HL-60 (cell line): ENCODE measurements at regions not wholly inside any gene's neighbourhood (a gene's known extent, or its start where the extent isn't known, plus 50 kb on each side); places are given as distances from the start of the nearest gene placed in this dataset.

Experiments used
- DNase-seq, 2 experiments: peaks; one replicate each; pipeline ENCODE4 v3.0.0-alpha.2; 2010 to 2020; ENCODE audit warnings: low read depth in 1 of 2, low spot score in 1 of 2
- H3K27ac ChIP-seq: fragments of 250-450 bp; sonication (Bioruptor Pico); replicated peaks from 2 replicates; pipeline ENCODE4 v1.5.1; 2020; ENCODE audit warnings: mild to moderate bottlenecking, moderate library complexity
- H3K27me3 ChIP-seq: fragments of 250-450 bp; sonication (Bioruptor Pico); 2 replicates; pipeline ENCODE4 v1.5.1; 2021; ENCODE audit warnings: mild to moderate bottlenecking, moderate library complexity; ENCODE audit not compliant: insufficient read depth, poor library complexity, severe bottlenecking
- H3K4me3 ChIP-seq: replicated peaks from 2 replicates; pipeline ENCODE4 v1.5.1; 2011; ENCODE audit warnings: mild to moderate bottlenecking, control low read depth, low read length; ENCODE audit not compliant: insufficient read depth
- GABPA ChIP-seq: IDR thresholded peaks from 2 replicates; pipeline ENCODE4 v1.6.1; 2012; ENCODE audit warnings: low read depth
- POLR2AphosphoS5 ChIP-seq: IDR thresholded peaks from 2 replicates; pipeline ENCODE4 v1.6.1; 2012; ENCODE audit warnings: low read depth
- SPI1 ChIP-seq: IDR thresholded peaks from 2 replicates; pipeline ENCODE4 v1.6.1; 2012; ENCODE audit warnings: low read depth, mild to moderate bottlenecking, borderline replicate concordance
- TF ChIP-seq, protein P1 (sequence below): IDR thresholded peaks from 2 replicates; pipeline ENCODE4 v1.6.1; 2012; ENCODE audit warnings: low read depth; ENCODE audit not compliant: insufficient replicate concordance
- TF ChIP-seq, protein P2 (sequence below): IDR thresholded peaks from one replicate; pipeline ENCODE4 v1.5.1; 2011; ENCODE audit warnings: low read length, control low read depth, inconsistent platforms; ENCODE audit not compliant: insufficient read depth

- DNase-seq = no peak
- no peak overlapping the region for H3K4me3 ChIP-seq
- TF ChIP-seq, protein P1, sequence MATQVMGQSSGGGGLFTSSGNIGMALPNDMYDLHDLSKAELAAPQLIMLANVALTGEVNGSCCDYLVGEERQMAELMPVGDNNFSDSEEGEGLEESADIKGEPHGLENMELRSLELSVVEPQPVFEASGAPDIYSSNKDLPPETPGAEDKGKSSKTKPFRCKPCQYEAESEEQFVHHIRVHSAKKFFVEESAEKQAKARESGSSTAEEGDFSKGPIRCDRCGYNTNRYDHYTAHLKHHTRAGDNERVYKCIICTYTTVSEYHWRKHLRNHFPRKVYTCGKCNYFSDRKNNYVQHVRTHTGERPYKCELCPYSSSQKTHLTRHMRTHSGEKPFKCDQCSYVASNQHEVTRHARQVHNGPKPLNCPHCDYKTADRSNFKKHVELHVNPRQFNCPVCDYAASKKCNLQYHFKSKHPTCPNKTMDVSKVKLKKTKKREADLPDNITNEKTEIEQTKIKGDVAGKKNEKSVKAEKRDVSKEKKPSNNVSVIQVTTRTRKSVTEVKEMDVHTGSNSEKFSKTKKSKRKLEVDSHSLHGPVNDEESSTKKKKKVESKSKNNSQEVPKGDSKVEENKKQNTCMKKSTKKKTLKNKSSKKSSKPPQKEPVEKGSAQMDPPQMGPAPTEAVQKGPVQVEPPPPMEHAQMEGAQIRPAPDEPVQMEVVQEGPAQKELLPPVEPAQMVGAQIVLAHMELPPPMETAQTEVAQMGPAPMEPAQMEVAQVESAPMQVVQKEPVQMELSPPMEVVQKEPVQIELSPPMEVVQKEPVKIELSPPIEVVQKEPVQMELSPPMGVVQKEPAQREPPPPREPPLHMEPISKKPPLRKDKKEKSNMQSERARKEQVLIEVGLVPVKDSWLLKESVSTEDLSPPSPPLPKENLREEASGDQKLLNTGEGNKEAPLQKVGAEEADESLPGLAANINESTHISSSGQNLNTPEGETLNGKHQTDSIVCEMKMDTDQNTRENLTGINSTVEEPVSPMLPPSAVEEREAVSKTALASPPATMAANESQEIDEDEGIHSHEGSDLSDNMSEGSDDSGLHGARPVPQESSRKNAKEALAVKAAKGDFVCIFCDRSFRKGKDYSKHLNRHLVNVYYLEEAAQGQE = no peak
- TF ChIP-seq POLR2AphosphoS5 (no peak), GABPA (no peak), SPI1 (no peak)
- TF ChIP-seq, protein P2, sequence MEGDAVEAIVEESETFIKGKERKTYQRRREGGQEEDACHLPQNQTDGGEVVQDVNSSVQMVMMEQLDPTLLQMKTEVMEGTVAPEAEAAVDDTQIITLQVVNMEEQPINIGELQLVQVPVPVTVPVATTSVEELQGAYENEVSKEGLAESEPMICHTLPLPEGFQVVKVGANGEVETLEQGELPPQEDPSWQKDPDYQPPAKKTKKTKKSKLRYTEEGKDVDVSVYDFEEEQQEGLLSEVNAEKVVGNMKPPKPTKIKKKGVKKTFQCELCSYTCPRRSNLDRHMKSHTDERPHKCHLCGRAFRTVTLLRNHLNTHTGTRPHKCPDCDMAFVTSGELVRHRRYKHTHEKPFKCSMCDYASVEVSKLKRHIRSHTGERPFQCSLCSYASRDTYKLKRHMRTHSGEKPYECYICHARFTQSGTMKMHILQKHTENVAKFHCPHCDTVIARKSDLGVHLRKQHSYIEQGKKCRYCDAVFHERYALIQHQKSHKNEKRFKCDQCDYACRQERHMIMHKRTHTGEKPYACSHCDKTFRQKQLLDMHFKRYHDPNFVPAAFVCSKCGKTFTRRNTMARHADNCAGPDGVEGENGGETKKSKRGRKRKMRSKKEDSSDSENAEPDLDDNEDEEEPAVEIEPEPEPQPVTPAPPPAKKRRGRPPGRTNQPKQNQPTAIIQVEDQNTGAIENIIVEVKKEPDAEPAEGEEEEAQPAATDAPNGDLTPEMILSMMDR = no peak
- no peaks in the 10 kb centered on the region for H3K27me3 ChIP-seq
- no peak overlapping the region for H3K27ac ChIP-seq
These were observed 480.7 kb upstream of the TCF4 start for GRCh38 chr18:56068701-56069100.

- no peak for DNase-seq
- Histone ChIP-seq H3K27me3 (no peaks in the 10 kb centered on the region), H3K4me3 (no peak overlapping the region), H3K27ac (no peak overlapping the region)
- no peak for TF ChIP-seq SPI1
These were observed 480.1 kb upstream of the TCF4 start for GRCh38 chr18:56067969-56068671.

- Histone ChIP-seq H3K4me3 (no peak overlapping the region), H3K27me3 (no peaks in the 10 kb centered on the region), H3K27ac (no peak overlapping the region)
- DNase-seq = no peak
- no peak for TF ChIP-seq GABPA
- TF ChIP-seq POLR2AphosphoS5 = no peak
- TF ChIP-seq, protein P2 = no peak
- TF ChIP-seq, protein P1 = no peak
- no peak for TF ChIP-seq SPI1
These were observed 479.4 kb upstream of the TCF4 start for GRCh38 chr18:56067214-56067894.

DNA sequence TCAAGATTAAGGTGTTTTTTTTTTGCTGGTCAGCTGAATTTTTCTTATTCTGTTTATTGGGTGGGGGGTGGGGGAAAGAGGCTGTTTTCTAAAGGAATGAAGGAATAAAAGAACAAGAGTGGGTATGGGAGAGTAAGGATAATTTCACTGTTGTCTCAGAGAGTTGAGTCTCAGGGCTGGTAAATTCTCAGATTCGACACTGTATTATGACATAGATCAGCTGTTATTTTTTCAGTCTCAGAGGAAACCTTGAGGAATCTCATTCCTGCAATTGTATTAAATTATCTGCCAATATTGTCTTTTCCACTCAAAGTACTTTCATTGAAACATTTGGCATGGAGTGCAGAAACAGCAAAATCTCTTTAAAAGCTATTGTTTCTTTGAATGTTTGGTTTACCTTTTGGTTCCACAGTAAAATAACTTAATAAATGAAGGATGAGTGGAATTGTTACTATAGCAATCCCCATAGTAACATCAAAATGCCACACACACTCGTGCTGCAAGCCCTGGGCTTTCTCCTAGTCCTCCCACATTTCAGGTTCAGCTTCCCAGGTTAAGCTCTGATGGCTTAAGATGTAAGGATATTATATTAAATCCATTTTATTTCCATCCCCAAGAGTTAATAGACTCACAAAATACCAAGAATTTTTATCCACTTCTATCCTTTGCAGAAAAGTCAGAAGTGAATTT is 478.7 kb upstream of the TCF4 start:
- no peak for DNase-seq
- Histone ChIP-seq H3K4me3 (no peak overlapping the region), H3K27ac (no peak overlapping the region), H3K27me3 (no peaks in the 10 kb centered on the region)
- TF ChIP-seq, protein P1 = no peak
- no peak for TF ChIP-seq SPI1
- no peak for TF ChIP-seq GABPA
- TF ChIP-seq POLR2AphosphoS5 = no peak
- TF ChIP-seq, protein P2 = no peak
